K562 (cell line): ENCODE measurements at regions not wholly inside any gene's neighbourhood (a gene's known extent, or its start where the extent isn't known, plus 50 kb on each side); places are given as distances from the start of the nearest gene placed in this dataset.

Experiments
- ATAC-seq: fragments of 200-7000 bp; cut with Tn5 transposase; 3 replicates; pipeline ENCODE4 v1.9.1; 2020; ENCODE audit warnings: moderate library complexity
- BruUV-seq: library from RNA; stranded (reverse); fragments of 400-500 nt; replicated peaks from 2 replicates; lab custom pipeline; 2021; lab: Mats Ljungman, UMichigan
- CTCF ChIA-PET: fragments of 300-600 bp; formaldehyde crosslinking; extraction: SDS; loops from one replicate; lab custom pipeline; 2021; ENCODE audit warnings: low intra/inter-chr PET ratio; lab: Yijun Ruan, JAX
- POLR2A ChIA-PET: fragments of 300-600, 350-650 bp; sonication (Branson Sonifier 250); formaldehyde crosslinking; extraction: SDS; loops from one replicate; lab custom pipeline; 2021; ENCODE audit warnings: antibody characterized with exemption, inconsistent platforms; lab: Yijun Ruan, JAX
- DNase-seq, 4 experiments: peaks; one replicate each; pipeline versions ENCODE4 v3.0.0 to v3.0.0-alpha.2; 2011 to 2018; ENCODE audit warnings: low spot score in 3 of 4, mixed read lengths in 3 of 4; ENCODE audit errors: extremely low read depth in 1 of 4
- FAIRE-seq: peaks from 2 replicates; lab custom pipeline; 2011; peaks lifted over from hg19 to GRCh38; lab: Jason Lieb, UNC
- H2AFZ ChIP-seq: 2 replicates; pipeline ENCODE4 v1.6.0; 2011; ENCODE audit warnings: low read depth, low read length, control low read depth, inconsistent platforms
- H3K27ac ChIP-seq: fragments of 200-600 bp; 3 replicates; pipeline ENCODE4 v1.8.0; 2011; ENCODE audit warnings: low read depth, mild to moderate bottlenecking, control low read depth, inconsistent platforms, low read length, moderate library complexity, mixed read lengths; ENCODE audit errors: extremely low read depth
- H3K27me3 ChIP-seq, 2 experiments: fragments of 300-600 bp in 1 of 2; 2 replicates in 1 of 2; 3 replicates in 1 of 2; pipeline versions ENCODE4 v1.6.0 to v1.8.0; 2011; ENCODE audit warnings: inconsistent platforms in 2 of 2, low read length in 2 of 2, mild to moderate bottlenecking in 1 of 2, mixed read lengths in 1 of 2, moderate library complexity in 1 of 2; ENCODE audit not compliant: control insufficient read depth in 2 of 2, insufficient read depth in 2 of 2
- H3K36me3 ChIP-seq: fragments of 300-600 bp; 3 replicates; pipeline ENCODE4 v1.8.0; 2011; ENCODE audit warnings: mild to moderate bottlenecking, low read length, inconsistent platforms; ENCODE audit not compliant: control insufficient read depth, insufficient read depth
- H3K4me1 ChIP-seq, 2 experiments: fragments of 200-600 bp in 1 of 2; replicated peaks in 1 of 2; 2 replicates in 1 of 2; 3 replicates in 1 of 2; pipeline versions ENCODE4 v1.5.1 to v1.8.0; 2011; ENCODE audit warnings: inconsistent platforms in 2 of 2, low read length in 2 of 2, mild to moderate bottlenecking in 1 of 2, mixed read lengths in 1 of 2, moderate library complexity in 1 of 2; ENCODE audit not compliant: control insufficient read depth in 2 of 2, insufficient read depth in 2 of 2
- H3K4me2 ChIP-seq: 2 replicates; pipeline ENCODE4 v1.6.1; 2011; ENCODE audit warnings: low read length, control low read depth, inconsistent platforms, mixed read lengths; ENCODE audit not compliant: insufficient read depth
- H3K4me3 ChIP-seq: fragments of 200-600 bp; sonication (generic), shearing (Covaris generic); 2 replicates; pipeline ENCODE4 v1.5.1; 2016; ENCODE audit warnings: control low read depth, inconsistent platforms
- H3K79me2 ChIP-seq: fragments of 200-600 bp; 3 replicates; pipeline ENCODE4 v1.8.0; 2011; ENCODE audit warnings: low read length, inconsistent platforms; ENCODE audit not compliant: control insufficient read depth, insufficient read depth
- H3K9ac ChIP-seq, 2 experiments: 2 replicates each; pipeline versions ENCODE4 v1.6.0 to v1.6.1; 2011; ENCODE audit warnings: low read depth in 2 of 2, low read length in 2 of 2, control low read depth in 1 of 2, inconsistent platforms in 1 of 2, mild to moderate bottlenecking in 1 of 2, mixed read lengths in 1 of 2; ENCODE audit not compliant: insufficient read depth in 1 of 2
- H3K9me1 ChIP-seq: one replicate; pipeline ENCODE4 v1.6.0; 2011; ENCODE audit warnings: inconsistent platforms, mild to moderate bottlenecking, low read length, moderate library complexity; ENCODE audit not compliant: control insufficient read depth, insufficient read depth
- H3K9me3 ChIP-seq: replicated peaks from 2 replicates; pipeline ENCODE4 v1.5.1; 2011; ENCODE audit warnings: low read depth, low read length, inconsistent platforms; ENCODE audit not compliant: control insufficient read depth, insufficient read depth
- H4K20me1 ChIP-seq: replicated peaks from 2 replicates; pipeline ENCODE4 v1.6.1; 2011; ENCODE audit warnings: low read length, inconsistent platforms, mixed read lengths; ENCODE audit not compliant: control insufficient read depth, insufficient read depth
- ADNP ChIP-seq: fragments of 200-800 bp; sonication (Bioruptor generic); IDR thresholded peaks from 2 replicates; pipeline ENCODE4 v1.6.1; 2016; ENCODE audit warnings: missing genetic modification characterization, missing compliant biosample characterization
- CCAR2 ChIP-seq: fragments of 200-400 bp; formaldehyde crosslinking; IDR thresholded peaks from 2 replicates; pipeline ENCODE4 v1.6.1; 2017; ENCODE audit warnings: mild to moderate bottlenecking, low read depth, low read length
- GATAD2A ChIP-seq: fragments of 450-650 bp; IDR thresholded peaks from 2 replicates; pipeline ENCODE4 v1.6.1; 2017
- HOXB6 ChIP-seq: fragments of 250-450 bp; sonication (Bioruptor Pico); IDR thresholded peaks from 2 replicates; pipeline ENCODE4 v1.5.1; 2022; ENCODE audit warnings: mild to moderate bottlenecking, borderline replicate concordance
- KAT2B ChIP-seq: IDR thresholded peaks from one replicate; pipeline ENCODE4 v1.6.1; 2012; ENCODE audit warnings: low read depth, mild to moderate bottlenecking, control low read depth, inconsistent platforms, low read length, moderate library complexity
- KDM1A ChIP-seq, 2 experiments: fragments of 450-650 bp; IDR thresholded peaks; 2 replicates each; pipeline ENCODE4 v1.6.1; 2016; ENCODE audit warnings: mild to moderate bottlenecking in 2 of 2
- NUFIP1 ChIP-seq: fragments of 450-650 bp; IDR thresholded peaks from 2 replicates; pipeline ENCODE4 v1.6.1; 2018; ENCODE audit not compliant: partially characterized antibody
- RBM34 ChIP-seq: fragments of 200-400 bp; formaldehyde crosslinking; IDR thresholded peaks from 2 replicates; pipeline ENCODE4 v1.6.1; 2018; ENCODE audit warnings: low read length, borderline replicate concordance; ENCODE audit not compliant: insufficient read depth
- TEAD4 ChIP-seq, 2 experiments: sonication (generic) in 1 of 2; formaldehyde crosslinking in 1 of 2; IDR thresholded peaks; 2 replicates each; pipeline versions ENCODE4 v1.6.1 to v1.8.0; 2012 to 2022; ENCODE audit warnings: borderline replicate concordance in 1 of 2, inconsistent platforms in 1 of 2, low read length in 1 of 2, mild to moderate bottlenecking in 1 of 2, missing genetic modification reagents in 1 of 2
- WGBS: fragments of 100-300 bp; shearing (Covaris generic); methylation state at CpG from one replicate; pipeline ENCODE4 v1.1.6; 2016; ENCODE audit warnings: low coverage, mixed read lengths; ENCODE audit not compliant: insufficient coverage; ENCODE audit errors: missing lambda C conversion rate; 5-methylcytosine and 5-hydroxymethylcytosine counted together
- in situ Hi-C: fragments of 300-500 bp; cut with MboI; formaldehyde crosslinking; loops from 4 replicates; pipeline ENCODE4 v1.15.0; 2018; ENCODE audit warnings: inconsistent platforms, mixed read lengths
- intact Hi-C: fragments of 100-400 bp; cut with micrococcal nuclease; formaldehyde crosslinking; loops from 2 replicates; pipeline ENCODE4 v1.14.2; 2022
- TF ChIP-seq, protein P1 (sequence below): fragments of 250-450 bp; sonication (Bioruptor Pico); IDR thresholded peaks from 2 replicates; pipeline ENCODE4 v1.5.1; 2021; ENCODE audit warnings: mild to moderate bottlenecking

- CTCF ChIA-PET = no interaction called here
- Histone ChIP-seq H3K9ac (no peak overlapping the region), H3K4me2 (no peak overlapping the region), H3K27ac (no peak overlapping the region), H3K4me1 (no peaks in the 10 kb centered on the region), H2AFZ (no peak overlapping the region), H3K4me3 (no peak overlapping the region), H3K36me3 (no peaks in the 10 kb centered on the region), H3K79me2 (no peaks in the 10 kb centered on the region), H3K9me3 (no peaks in the 10 kb centered on the region), H3K27me3 (no peaks in the 10 kb centered on the region), H4K20me1 (no peaks in the 10 kb centered on the region), H3K9me1 (no peaks in the 10 kb centered on the region)
- no TSS peak for BruUV-seq
- ATAC-seq = no peak
- in situ Hi-C loops (no loop called here), intact Hi-C loops (no loop called here)
- 0% methylated on average over 3 of the region's 3 CpGs for WGBS
- no peak for TF ChIP-seq NUFIP1
- TF ChIP-seq CCAR2 = no peak
- TF ChIP-seq ADNP (tag) = no peak
- no peak for TF ChIP-seq HOXB6 (CRISPR knock-in tag)
- TF ChIP-seq TEAD4 (IDR thresholded peaks at IDR 0.05; ENCODE audit: low read length) = no peak
- TF ChIP-seq TEAD4 (CRISPR knock-in tag; IDR thresholded peaks at IDR 0.05; ENCODE audit: borderline replicate concordance) = no peak
- no peak for TF ChIP-seq KDM1A (IDR thresholded peaks at IDR 0.05)
- TF ChIP-seq KAT2B = no peak
- TF ChIP-seq RBM34 = no peak
- no peak for TF ChIP-seq GATAD2A
- TF ChIP-seq, protein P1, sequence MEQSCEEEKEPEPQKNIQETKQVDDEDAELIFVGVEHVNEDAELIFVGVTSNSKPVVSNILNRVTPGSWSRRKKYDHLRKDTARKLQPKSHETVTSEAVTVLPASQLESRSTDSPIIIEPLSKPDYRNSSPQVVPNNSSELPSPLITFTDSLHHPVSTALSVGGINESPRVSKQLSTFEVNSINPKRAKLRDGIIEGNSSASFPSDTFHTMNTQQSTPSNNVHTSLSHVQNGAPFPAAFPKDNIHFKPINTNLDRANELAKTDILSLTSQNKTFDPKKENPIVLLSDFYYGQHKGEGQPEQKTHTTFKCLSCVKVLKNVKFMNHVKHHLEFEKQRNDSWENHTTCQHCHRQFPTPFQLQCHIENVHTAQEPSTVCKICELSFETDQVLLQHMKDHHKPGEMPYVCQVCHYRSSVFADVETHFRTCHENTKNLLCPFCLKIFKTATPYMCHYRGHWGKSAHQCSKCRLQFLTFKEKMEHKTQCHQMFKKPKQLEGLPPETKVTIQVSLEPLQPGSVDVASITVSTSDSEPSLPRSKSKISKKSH (CRISPR knock-in tag) = no peak
- POLR2A ChIA-PET = no interaction called here
- FAIRE-seq = no peak
- no peak for DNase-seq
Observed at GRCh38 chr2:192551760-192552159, 357.0 kb upstream of the TMEFF2 start.
